H9 (cell line): ENCODE measurements at regions not wholly inside any gene's neighbourhood (a gene's known extent, or its start where the extent isn't known, plus 50 kb on each side); places are given as distances from the start of the nearest gene placed in this dataset.

Source experiments
- DNase-seq: peaks from one replicate; pipeline ENCODE4 v3.0.0-alpha.2; 2017
- H2AFZ ChIP-seq: one replicate; pipeline ENCODE4 v1.6.1; 2013; ENCODE audit warnings: mild to moderate bottlenecking, low read length, control low read depth, moderate library complexity
- H2AK5ac ChIP-seq: 2 replicates; pipeline ENCODE4 v1.6.1; 2013; ENCODE audit warnings: low read length, control low read depth, mixed read lengths; ENCODE audit not compliant: insufficient read length
- H2BK120ac ChIP-seq: one replicate; pipeline ENCODE4 v1.6.1; 2013; ENCODE audit warnings: low read depth, mild to moderate bottlenecking, low read length, control low read depth, inconsistent platforms; ENCODE audit not compliant: poor library complexity, severe bottlenecking
- H2BK12ac ChIP-seq: 2 replicates; pipeline ENCODE4 v1.6.1; 2013; ENCODE audit warnings: low read length, control low read depth, mixed read lengths, low read depth; ENCODE audit not compliant: insufficient read length
- H2BK15ac ChIP-seq: 2 replicates; pipeline ENCODE4 v1.6.1; 2013; ENCODE audit warnings: low read depth, low read length, control low read depth
- H2BK20ac ChIP-seq: one replicate; pipeline ENCODE4 v1.6.1; 2013; ENCODE audit warnings: low read depth, mild to moderate bottlenecking, low read length, control low read depth, inconsistent platforms; ENCODE audit not compliant: poor library complexity, severe bottlenecking
- H2BK5ac ChIP-seq: 2 replicates; pipeline ENCODE4 v1.6.1; 2013; ENCODE audit warnings: low read length, control low read depth, mixed read lengths; ENCODE audit not compliant: insufficient read length
- H3K14ac ChIP-seq: 2 replicates; pipeline ENCODE4 v1.6.1; 2013; ENCODE audit warnings: low read length, control low read depth; ENCODE audit not compliant: insufficient read depth
- H3K18ac ChIP-seq: 2 replicates; pipeline ENCODE4 v1.6.1; 2013; ENCODE audit warnings: low read depth, mild to moderate bottlenecking, mixed read lengths, low read length, control low read depth; ENCODE audit not compliant: insufficient read length
- H3K23ac ChIP-seq: 2 replicates; pipeline ENCODE4 v1.6.1; 2013; ENCODE audit warnings: low read length, control low read depth, mixed read lengths, low read depth; ENCODE audit not compliant: insufficient read length
- H3K23me2 ChIP-seq: 2 replicates; pipeline ENCODE4 v1.6.1; 2013; ENCODE audit warnings: low read depth, mild to moderate bottlenecking, mixed read lengths, low read length, control low read depth; ENCODE audit not compliant: insufficient read length, poor library complexity, severe bottlenecking
- H3K27ac ChIP-seq: 2 replicates; pipeline ENCODE4 v1.5.1; 2013; ENCODE audit warnings: low read length, control low read depth, mixed read lengths, low read depth; ENCODE audit not compliant: insufficient read length
- H3K27me3 ChIP-seq: 2 replicates; pipeline ENCODE4 v1.6.1; 2013; ENCODE audit warnings: low read length, control low read depth, inconsistent platforms; ENCODE audit not compliant: insufficient read depth
- H3K4ac ChIP-seq: 2 replicates; pipeline ENCODE4 v1.6.1; 2013; ENCODE audit warnings: low read depth, mild to moderate bottlenecking, control low read depth, inconsistent platforms, low read length, moderate library complexity
- H3K4me1 ChIP-seq: 2 replicates; pipeline ENCODE4 v1.6.1; 2013; ENCODE audit warnings: low read length, control low read depth, inconsistent platforms; ENCODE audit not compliant: insufficient read depth
- H3K4me2 ChIP-seq: 2 replicates; pipeline ENCODE4 v1.6.1; 2013; ENCODE audit warnings: low read length, control low read depth, mixed read lengths; ENCODE audit not compliant: insufficient read length, insufficient read depth
- H3K56ac ChIP-seq: 2 replicates; pipeline ENCODE4 v1.6.1; 2013; ENCODE audit warnings: low read depth, mild to moderate bottlenecking, mixed read lengths, low read length, control low read depth; ENCODE audit not compliant: insufficient read length
- H3K79me1 ChIP-seq: 2 replicates; pipeline ENCODE4 v1.6.1; 2013; ENCODE audit warnings: low read depth, mild to moderate bottlenecking, moderate library complexity, low read length, control low read depth, inconsistent platforms; ENCODE audit not compliant: insufficient read depth, poor library complexity, severe bottlenecking
- H3K79me2 ChIP-seq: 2 replicates; pipeline ENCODE4 v1.6.1; 2013; ENCODE audit warnings: low read length, control low read depth, inconsistent platforms; ENCODE audit not compliant: insufficient read depth
- H3K9ac ChIP-seq: 2 replicates; pipeline ENCODE4 v1.6.1; 2013; ENCODE audit warnings: low read length, control low read depth, mixed read lengths; ENCODE audit not compliant: insufficient read length; ENCODE audit errors: extremely low read depth
- H3K9me3 ChIP-seq: one replicate; pipeline ENCODE4 v1.6.1; 2013; ENCODE audit warnings: low read depth, low read length, inconsistent platforms; ENCODE audit not compliant: control insufficient read depth
- H3T11ph ChIP-seq: one replicate; pipeline ENCODE4 v1.6.1; 2013; ENCODE audit warnings: mild to moderate bottlenecking, low read length, control low read depth, inconsistent platforms
- H4K20me1 ChIP-seq: one replicate; pipeline ENCODE4 v1.6.1; 2013; ENCODE audit not compliant: control insufficient read depth, insufficient read length, insufficient read depth
- H4K5ac ChIP-seq: 2 replicates; pipeline ENCODE4 v1.6.1; 2013; ENCODE audit warnings: low read depth, mild to moderate bottlenecking, mixed read lengths, low read length, control low read depth; ENCODE audit not compliant: insufficient read length
- H4K8ac ChIP-seq: replicated peaks from 2 replicates; pipeline ENCODE4 v1.6.1; 2013; ENCODE audit warnings: low read length, control low read depth, mixed read lengths, low read depth; ENCODE audit not compliant: insufficient read length
- H4K91ac ChIP-seq: 2 replicates; pipeline ENCODE4 v1.6.1; 2013; ENCODE audit warnings: low read depth, mild to moderate bottlenecking, moderate library complexity, mixed read lengths, low read length, control low read depth; ENCODE audit not compliant: insufficient read length
- H3K27ac Mint-ChIP-seq, 3 experiments: 2 replicates in 2 of 3; 3 replicates in 1 of 3; pipeline ENCODE4 v1.8.0; 2020 to 2021; ENCODE audit warnings: mixed read lengths in 3 of 3, mild to moderate bottlenecking in 1 of 3, moderate library complexity in 1 of 3
- H3K27me3 Mint-ChIP-seq: 2 replicates; pipeline ENCODE4 v1.8.0; 2021; ENCODE audit warnings: low read depth, mild to moderate bottlenecking, moderate library complexity, mixed read lengths
- H3K36me3 Mint-ChIP-seq, 3 experiments: 2 replicates in 2 of 3; 3 replicates in 1 of 3; pipeline ENCODE4 v1.8.0; 2020 to 2021; ENCODE audit warnings: low read depth in 3 of 3, mixed read lengths in 3 of 3; ENCODE audit not compliant: insufficient read depth in 1 of 3
- H3K4me1 Mint-ChIP-seq, 2 experiments: 2 replicates each; pipeline ENCODE4 v1.8.0; 2020; ENCODE audit warnings: mixed read lengths in 2 of 2
- H3K4me3 Mint-ChIP-seq, 2 experiments: 2 replicates in 1 of 2; 3 replicates in 1 of 2; pipeline ENCODE4 v1.8.0; 2020 to 2021; ENCODE audit warnings: mild to moderate bottlenecking in 2 of 2, mixed read lengths in 2 of 2, moderate library complexity in 1 of 2
- H3K9me3 Mint-ChIP-seq, 2 experiments: 2 replicates in 1 of 2; 3 replicates in 1 of 2; pipeline ENCODE4 v1.8.0; 2020; ENCODE audit warnings: mild to moderate bottlenecking in 2 of 2, mixed read lengths in 2 of 2, moderate library complexity in 1 of 2
- WGBS: extraction: QIAGEN DNeasy Blood & Tissue Kit; methylation state at CpG from one replicate; pipeline ENCODE4 v1.1.7; 2013; ENCODE audit warnings: missing lambda C conversion rate, low lambda C conversion rate, mixed read lengths; ENCODE audit not compliant: insufficient read length; ENCODE audit errors: extremely low coverage; 5-methylcytosine and 5-hydroxymethylcytosine counted together
- TF ChIP-seq, protein P1 (sequence below): fragments of 200-600 bp; sonication (generic); conservative IDR thresholded peaks from 3 replicates; pipeline ENCODE4 v1.8.0; 2021; ENCODE audit warnings: antibody characterized with exemption, mild to moderate bottlenecking

DNA sequence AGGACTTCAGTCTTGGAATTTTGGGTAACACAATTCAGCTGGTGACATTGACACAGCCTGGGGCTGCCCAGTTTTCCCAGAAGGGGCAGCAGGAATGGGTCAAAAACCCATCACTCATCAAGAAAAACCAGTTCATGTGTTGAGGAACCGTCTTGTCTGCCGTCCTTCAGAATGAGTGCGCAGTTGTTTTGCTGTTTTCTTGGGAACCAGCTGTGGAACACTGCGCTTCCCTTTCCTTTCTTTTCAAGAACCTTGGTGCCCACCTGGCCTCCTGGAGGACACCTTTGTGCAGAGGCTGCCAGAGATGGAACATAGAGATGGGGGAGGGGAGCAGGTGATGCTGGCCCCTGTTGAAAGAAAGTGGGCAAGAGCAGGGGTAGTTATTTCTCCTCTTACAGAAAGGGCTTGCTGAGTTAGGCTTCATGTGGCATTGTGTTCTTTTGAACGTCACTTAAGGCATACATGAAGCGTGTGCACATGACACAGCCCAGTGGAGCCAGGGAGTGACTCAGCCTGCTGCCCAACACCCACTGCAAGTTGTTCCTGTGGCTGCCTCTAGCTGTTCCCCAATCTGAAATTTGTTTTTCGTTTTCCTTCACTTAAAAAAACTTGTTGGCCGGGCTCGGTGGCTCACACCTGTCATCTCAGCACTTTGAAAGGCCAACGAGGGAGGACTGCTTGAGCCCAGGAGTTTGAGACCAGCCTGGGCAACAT is 87.4 kb upstream of the TNS3 start:
- no peaks in the 10 kb centered on the region for H3K79me1 ChIP-seq
- no CpG with 5 or more reads among the region's 10 CpGs for WGBS
- H3K23me2 ChIP-seq, result no peaks in the 10 kb centered on the region

More for the DNA sequence above, 87.4 kb upstream of the TNS3 start:
- no peak overlapping the region for H3T11ph ChIP-seq
- H2BK5ac ChIP-seq, result no peak overlapping the region
- H2BK20ac ChIP-seq, result no peak overlapping the region
- no peaks in the 10 kb centered on the region for H4K20me1 ChIP-seq
- H3K27me3 ChIP-seq, result no peaks in the 10 kb centered on the region
- no peak overlapping the region for H4K5ac ChIP-seq
- H4K91ac ChIP-seq, result no peak overlapping the region
- H3K79me2 ChIP-seq, result no peaks in the 10 kb centered on the region
- no peak overlapping the region for H2AFZ ChIP-seq
- no peak overlapping the region for H2BK15ac ChIP-seq
- no peak overlapping the region for H3K9ac ChIP-seq
- peaks cover 12% of the 10 kb centered on the region for H3K4me1 ChIP-seq
- no peak overlapping the region for H2BK120ac ChIP-seq
- no peak for DNase-seq
- H3K36me3 Mint-ChIP-seq, result no peaks in the 10 kb centered on the region; a peak in 1 of 7 replicates
- H3K4me3 Mint-ChIP-seq, result no peak overlapping the region
- H3K23ac ChIP-seq, result no peak overlapping the region
- no peak overlapping the region for H3K14ac ChIP-seq
- no peaks in the 10 kb centered on the region for H3K9me3 ChIP-seq
- no peak overlapping the region for H3K18ac ChIP-seq
- no peak overlapping the region for H2AK5ac ChIP-seq
- peaks cover 32 to 36% of the 10 kb centered on the region in 2 experiments for H3K4me1 Mint-ChIP-seq
- no peak overlapping the region for H3K4me2 ChIP-seq
- no peak overlapping the region for H4K8ac ChIP-seq
- no peak overlapping the region for H3K4ac ChIP-seq
- H3K56ac ChIP-seq, result no peak overlapping the region
- no peak overlapping the region; a peak in 2 of 7 replicates for H3K27ac Mint-ChIP-seq
- no peak overlapping the region for H3K27ac ChIP-seq
- no peaks in the 10 kb centered on the region; a peak in 1 of 5 replicates for H3K9me3 Mint-ChIP-seq
- TF ChIP-seq, protein P1, sequence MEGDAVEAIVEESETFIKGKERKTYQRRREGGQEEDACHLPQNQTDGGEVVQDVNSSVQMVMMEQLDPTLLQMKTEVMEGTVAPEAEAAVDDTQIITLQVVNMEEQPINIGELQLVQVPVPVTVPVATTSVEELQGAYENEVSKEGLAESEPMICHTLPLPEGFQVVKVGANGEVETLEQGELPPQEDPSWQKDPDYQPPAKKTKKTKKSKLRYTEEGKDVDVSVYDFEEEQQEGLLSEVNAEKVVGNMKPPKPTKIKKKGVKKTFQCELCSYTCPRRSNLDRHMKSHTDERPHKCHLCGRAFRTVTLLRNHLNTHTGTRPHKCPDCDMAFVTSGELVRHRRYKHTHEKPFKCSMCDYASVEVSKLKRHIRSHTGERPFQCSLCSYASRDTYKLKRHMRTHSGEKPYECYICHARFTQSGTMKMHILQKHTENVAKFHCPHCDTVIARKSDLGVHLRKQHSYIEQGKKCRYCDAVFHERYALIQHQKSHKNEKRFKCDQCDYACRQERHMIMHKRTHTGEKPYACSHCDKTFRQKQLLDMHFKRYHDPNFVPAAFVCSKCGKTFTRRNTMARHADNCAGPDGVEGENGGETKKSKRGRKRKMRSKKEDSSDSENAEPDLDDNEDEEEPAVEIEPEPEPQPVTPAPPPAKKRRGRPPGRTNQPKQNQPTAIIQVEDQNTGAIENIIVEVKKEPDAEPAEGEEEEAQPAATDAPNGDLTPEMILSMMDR, result no peak
- peaks cover 4% of the 10 kb centered on the region for H3K27me3 Mint-ChIP-seq
- no peak overlapping the region for H2BK12ac ChIP-seq
